Sigmoid colon (tissue), 6 donors: ENCODE measurements at regions not wholly inside any gene's neighbourhood (a gene's known extent, or its start where the extent isn't known, plus 50 kb on each side); places are given as distances from the start of the nearest gene placed in this dataset.

Experiments
- DNase-seq: peaks from one replicate; pipeline ENCODE4 v3.0.0-alpha.2; 2019
- H3K27ac ChIP-seq, 4 donors: fragments of 200-600 bp; sonication (generic); one replicate each; pipeline ENCODE4 v1.5.1; 2016 to 2019; ENCODE audit warnings: mild to moderate bottlenecking in 1 of 4
- H3K27me3 ChIP-seq, 3 donors: fragments of 200-600 bp; sonication (generic); one replicate each; pipeline ENCODE4 v1.5.1; 2019; ENCODE audit warnings: mild to moderate bottlenecking in 1 of 3
- H3K36me3 ChIP-seq, 4 donors: fragments of 200-600 bp; sonication (generic); one replicate each; pipeline ENCODE4 v1.5.1; 2016 to 2019
- H3K4me1 ChIP-seq, 4 donors: fragments of 200-600 bp; sonication (generic); one replicate each; pipeline ENCODE4 v1.5.1; 2017 to 2019
- H3K4me3 ChIP-seq, 4 donors: fragments of 200-600 bp; sonication (generic); one replicate each; pipeline ENCODE4 v1.5.1; 2017 to 2019; ENCODE audit warnings: mild to moderate bottlenecking in 2 of 4, moderate library complexity in 1 of 4
- H3K9me3 ChIP-seq, 4 donors: fragments of 200-600 bp in 3 of 4; sonication (generic) in 3 of 4; one replicate each; pipeline versions ENCODE4 v1.5.1 to v1.6.1; 2013 to 2019
- EP300 ChIP-seq, 4 donors: sonication (generic); formaldehyde crosslinking; IDR thresholded peaks; one replicate each; pipeline ENCODE4 v1.6.1; 2017; ENCODE audit warnings: antibody characterized with exemption in 4 of 4
- POLR2A ChIP-seq, 2 donors: fragments of 450-650 bp; IDR thresholded peaks; one replicate each; pipeline ENCODE4 v1.6.1; 2016; ENCODE audit warnings: antibody characterized with exemption in 2 of 2, mild to moderate bottlenecking in 2 of 2, moderate library complexity in 2 of 2
- POLR2AphosphoS5 ChIP-seq, 4 donors: sonication (generic); formaldehyde crosslinking; IDR thresholded peaks; one replicate each; pipeline ENCODE4 v1.6.1; 2017; ENCODE audit warnings: antibody characterized with exemption in 4 of 4
- whole genome bisulfite sequencing, 2 donors: extraction: QIAGEN DNeasy Blood & Tissue Kit; methylation state at CpG; one replicate each; pipeline ENCODE4 v1.1.7; 2013; 5-methylcytosine and 5-hydroxymethylcytosine counted together
- intact Hi-C: fragments of 100-400 bp; cut with DNase I; formaldehyde crosslinking; loops from one replicate; pipeline ENCODE4 v1.15.1; 2023
- TF ChIP-seq, protein P1 (sequence below), 4 experiments: fragments of 450-650 bp in 3 of 4; fragments of 200-600 bp in 1 of 4; IDR thresholded peaks; one replicate each; pipeline ENCODE4 v1.5.1; 2016 to 2019; ENCODE audit warnings: antibody characterized with exemption in 4 of 4, mild to moderate bottlenecking in 3 of 4, moderate library complexity in 2 of 4
- donor health status: healthy with polysubstance abuse.
- donor health status: healthy.

DNA sequence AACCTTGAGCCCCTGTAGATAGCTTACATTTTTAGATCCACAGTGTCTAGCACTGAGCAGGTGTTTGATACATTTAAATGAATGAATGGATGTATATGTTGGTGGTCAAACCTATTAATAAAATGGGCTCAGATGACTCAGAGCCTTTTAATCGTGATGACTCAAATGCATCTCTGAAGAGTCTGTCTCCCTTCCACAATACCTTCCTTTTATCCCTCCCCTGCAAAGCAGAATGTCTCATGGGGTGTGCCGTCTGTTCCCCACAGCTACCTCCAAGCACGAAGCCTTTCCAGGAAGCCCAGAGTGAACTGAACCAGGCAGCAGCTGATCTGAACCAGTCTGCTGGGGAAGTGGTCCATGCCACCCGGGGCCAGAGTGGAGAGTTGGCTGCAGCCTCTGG lies 303.5 kb upstream of the TPM1 start:
- no peak for DNase-seq
- peaks cover 0 to 16% (median 14%) of the 10 kb centered on the region in 4 donors for H3K4me1 ChIP-seq
- H3K27me3 ChIP-seq = no peaks in the 10 kb centered on the region
- H3K36me3 ChIP-seq = peaks cover 0 to 29% (median 10%) of the 10 kb centered on the region in 4 donors
- H3K9me3 ChIP-seq = no peaks in the 10 kb centered on the region
- intact Hi-C loops = no loop called here
- H3K27ac ChIP-seq = no peak overlapping the region
- WGBS, 2 donors = 88 to 90% methylated on average over 4 of the region's 4 CpGs
- H3K4me3 ChIP-seq = no peak overlapping the region
- no peak for TF ChIP-seq EP300 (IDR thresholded peaks at IDR 0.05)
- TF ChIP-seq POLR2AphosphoS5 (IDR thresholded peaks at IDR 0.05) = no peak
- TF ChIP-seq, protein P1, sequence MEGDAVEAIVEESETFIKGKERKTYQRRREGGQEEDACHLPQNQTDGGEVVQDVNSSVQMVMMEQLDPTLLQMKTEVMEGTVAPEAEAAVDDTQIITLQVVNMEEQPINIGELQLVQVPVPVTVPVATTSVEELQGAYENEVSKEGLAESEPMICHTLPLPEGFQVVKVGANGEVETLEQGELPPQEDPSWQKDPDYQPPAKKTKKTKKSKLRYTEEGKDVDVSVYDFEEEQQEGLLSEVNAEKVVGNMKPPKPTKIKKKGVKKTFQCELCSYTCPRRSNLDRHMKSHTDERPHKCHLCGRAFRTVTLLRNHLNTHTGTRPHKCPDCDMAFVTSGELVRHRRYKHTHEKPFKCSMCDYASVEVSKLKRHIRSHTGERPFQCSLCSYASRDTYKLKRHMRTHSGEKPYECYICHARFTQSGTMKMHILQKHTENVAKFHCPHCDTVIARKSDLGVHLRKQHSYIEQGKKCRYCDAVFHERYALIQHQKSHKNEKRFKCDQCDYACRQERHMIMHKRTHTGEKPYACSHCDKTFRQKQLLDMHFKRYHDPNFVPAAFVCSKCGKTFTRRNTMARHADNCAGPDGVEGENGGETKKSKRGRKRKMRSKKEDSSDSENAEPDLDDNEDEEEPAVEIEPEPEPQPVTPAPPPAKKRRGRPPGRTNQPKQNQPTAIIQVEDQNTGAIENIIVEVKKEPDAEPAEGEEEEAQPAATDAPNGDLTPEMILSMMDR (IDR thresholded peaks at IDR 0.05) = no peak
- no peak for TF ChIP-seq POLR2A (IDR thresholded peaks at IDR 0.05)

DNA sequence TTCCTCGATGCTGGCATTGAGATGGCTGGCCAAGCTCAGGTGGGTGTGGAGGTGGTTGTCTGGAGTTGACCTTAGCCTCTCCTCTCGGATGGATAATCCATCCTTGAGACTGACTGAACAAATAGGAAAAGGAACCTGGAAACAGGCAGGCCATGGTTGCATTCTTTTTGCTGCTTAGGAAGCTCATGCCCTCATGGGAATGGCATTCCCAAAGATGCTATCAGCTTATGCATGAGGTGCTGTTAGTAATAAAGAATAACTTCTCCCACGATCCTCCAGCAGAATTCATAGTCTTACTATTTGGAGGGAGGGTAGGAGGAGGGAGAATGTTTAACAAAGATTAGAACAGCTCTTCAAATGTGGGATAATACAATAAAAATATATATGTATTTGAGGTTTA lies 303.0 kb upstream of the TPM1 start:
- no peak overlapping the region for H3K4me3 ChIP-seq
- no peaks in the 10 kb centered on the region for H3K27me3 ChIP-seq
- H3K4me1 ChIP-seq = peaks cover 0 to 16% (median 14%) of the 10 kb centered on the region in 4 donors
- H3K9me3 ChIP-seq = no peaks in the 10 kb centered on the region
- intact Hi-C loops = no loop called here
- TF ChIP-seq POLR2A (IDR thresholded peaks at IDR 0.05) = no peak
- no peak for TF ChIP-seq POLR2AphosphoS5 (IDR thresholded peaks at IDR 0.05)
- TF ChIP-seq, protein P1 (IDR thresholded peaks at IDR 0.05) = no peak
- TF ChIP-seq EP300 (IDR thresholded peaks at IDR 0.05) = no peak
- H3K36me3 ChIP-seq = peaks cover 0 to 29% (median 10%) of the 10 kb centered on the region in 4 donors
- H3K27ac ChIP-seq = no peak overlapping the region
- WGBS, 2 donors = 84 to 92% methylated on average over 3 of the region's 3 CpGs
- no peak for DNase-seq

DNA sequence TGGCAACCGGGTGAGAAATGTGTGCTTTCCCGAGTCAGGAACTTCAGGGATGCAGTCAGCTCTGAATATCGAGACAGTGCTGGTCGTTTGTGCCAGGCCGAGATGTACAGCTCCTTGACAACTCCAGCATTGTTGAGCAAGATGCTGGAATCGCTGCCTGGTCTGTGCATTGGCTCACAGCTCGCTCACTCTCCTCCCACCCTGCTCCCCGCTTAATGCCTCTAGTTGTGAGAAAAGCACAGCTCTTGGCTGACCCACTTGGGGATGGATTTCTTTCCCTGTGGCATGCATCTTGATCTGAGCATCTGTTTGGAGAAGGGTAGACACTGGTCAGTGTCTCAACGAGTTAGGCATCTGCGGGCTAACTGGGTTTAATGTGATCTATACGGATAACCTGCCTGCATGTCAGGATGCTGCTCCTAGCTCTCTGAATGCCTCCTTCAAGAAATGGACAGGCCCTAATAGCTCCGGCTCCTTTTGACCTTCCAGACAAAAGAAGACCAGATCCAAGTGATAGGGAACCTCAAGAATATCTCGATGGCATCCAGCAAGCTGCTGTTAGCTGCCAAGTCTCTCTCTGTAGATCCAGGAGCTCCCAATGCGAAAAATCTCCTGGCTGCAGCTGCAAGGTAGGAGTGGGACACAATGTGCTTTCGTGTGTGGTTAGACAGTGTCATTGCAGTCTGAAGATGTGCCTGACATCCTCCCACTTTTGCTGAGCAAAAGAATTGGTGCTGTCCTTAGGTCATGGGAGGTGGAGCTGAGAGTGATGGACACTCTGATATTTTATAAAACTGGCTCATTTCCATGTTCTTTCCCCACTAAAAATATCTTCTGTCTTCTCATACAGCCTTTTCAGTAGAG lies 302.2 kb upstream of the TPM1 start:
- Histone ChIP-seq H3K27ac (no peak overlapping the region), H3K4me3 (no peak overlapping the region), H3K4me1 (peaks cover 0 to 16% (median 14%) of the 10 kb centered on the region in 4 donors), H3K9me3 (no peaks in the 10 kb centered on the region), H3K27me3 (no peaks in the 10 kb centered on the region), H3K36me3 (peaks cover 0 to 29% (median 10%) of the 10 kb centered on the region in 4 donors)
- TF ChIP-seq, protein P1 (IDR thresholded peaks at IDR 0.05) = no peak
- TF ChIP-seq POLR2AphosphoS5 (IDR thresholded peaks at IDR 0.05) (no peak), POLR2A (IDR thresholded peaks at IDR 0.05) (no peak), EP300 (IDR thresholded peaks at IDR 0.05) (no peak)
- intact Hi-C loops = no loop called here
- WGBS, 2 donors = 87 to 91% methylated on average over 15 of the region's 15 CpGs
- no peak for DNase-seq

DNA sequence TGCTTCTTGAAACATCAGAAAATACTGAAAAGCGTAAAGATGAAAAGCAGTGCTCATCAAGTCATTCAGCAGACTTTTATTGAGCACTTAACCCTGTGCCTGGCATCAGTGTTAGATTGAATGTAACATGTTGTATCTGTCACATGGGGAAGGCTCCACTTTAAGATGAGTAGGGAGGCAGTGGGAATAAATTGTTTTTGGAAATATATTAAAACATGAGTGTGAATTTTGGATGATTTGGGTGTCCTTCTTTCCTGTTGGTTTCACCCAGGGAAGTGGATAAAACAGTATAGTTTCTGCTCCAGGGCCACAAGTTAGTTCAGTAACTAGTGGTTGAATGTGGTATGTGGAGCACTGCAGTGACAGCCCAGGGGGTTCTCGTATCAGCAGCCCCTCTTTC lies 301.4 kb upstream of the TPM1 start:
- no peak overlapping the region for H3K27ac ChIP-seq
- peaks cover 0 to 16% (median 14%) of the 10 kb centered on the region in 4 donors for H3K4me1 ChIP-seq
- WGBS, 2 donors = 84 to 95% methylated on average over 2 of the region's 2 CpGs
- H3K4me3 ChIP-seq = no peak overlapping the region
- no peak for DNase-seq
- TF ChIP-seq, protein P1 (IDR thresholded peaks at IDR 0.05) = no peak
- TF ChIP-seq EP300 (IDR thresholded peaks at IDR 0.05) (no peak), POLR2A (IDR thresholded peaks at IDR 0.05) (no peak), POLR2AphosphoS5 (IDR thresholded peaks at IDR 0.05) (no peak)
- H3K36me3 ChIP-seq = peaks cover 0 to 29% (median 10%) of the 10 kb centered on the region in 4 donors
- H3K9me3 ChIP-seq = no peaks in the 10 kb centered on the region
- H3K27me3 ChIP-seq = no peaks in the 10 kb centered on the region
- intact Hi-C loops = no loop called here
